CD14-positive monocyte (primary cell): ENCODE measurements at regions not wholly inside any gene's neighbourhood (a gene's known extent, or its start where the extent isn't known, plus 50 kb on each side); places are given as distances from the start of the nearest gene placed in this dataset.
A peak's percentile ranks its signal among the peaks of the same experiment; 100 is the strongest.

ENCODE experiments used
- DNase-seq, 3 donors: peaks; one replicate each; pipeline ENCODE4 v3.0.0-alpha.2; 2011 to 2022
- H2AFZ ChIP-seq: 2 replicates; pipeline ENCODE4 v1.6.0; 2012; ENCODE audit warnings: mild to moderate bottlenecking, low read depth, low read length, inconsistent platforms; ENCODE audit not compliant: insufficient read depth, poor library complexity, severe bottlenecking
- H3K27ac ChIP-seq, 2 donors: 1 replicate in 1 of 2; 2 replicates in 1 of 2; pipeline ENCODE4 v1.5.1; 2012 to 2013; ENCODE audit warnings: low read length in 2 of 2, control low read depth in 1 of 2, inconsistent platforms in 1 of 2, low read depth in 1 of 2, mild to moderate bottlenecking in 1 of 2
- H3K27me3 ChIP-seq, 2 donors: one replicate each; pipeline versions ENCODE4 v1.6.0 to v1.6.1; 2011 to 2013; ENCODE audit warnings: low read length in 2 of 2; ENCODE audit not compliant: control insufficient read depth in 2 of 2, insufficient read depth in 2 of 2
- H3K36me3 ChIP-seq, 2 donors: replicated peaks in 1 of 2; 1 replicate in 1 of 2; 2 replicates in 1 of 2; pipeline versions ENCODE4 v1.5.1 to v1.6.1; 2012 to 2013; ENCODE audit warnings: low read length in 2 of 2, control low read depth in 1 of 2, inconsistent platforms in 1 of 2, mild to moderate bottlenecking in 1 of 2; ENCODE audit not compliant: insufficient read depth in 2 of 2, control insufficient read depth in 1 of 2
- H3K4me1 ChIP-seq, 2 donors: 1 replicate in 1 of 2; 2 replicates in 1 of 2; pipeline versions ENCODE4 v1.5.1 to v1.6.1; 2012 to 2013; ENCODE audit warnings: low read length in 2 of 2, control low read depth in 1 of 2, inconsistent platforms in 1 of 2, mild to moderate bottlenecking in 1 of 2, moderate library complexity in 1 of 2; ENCODE audit not compliant: insufficient read depth in 2 of 2, control insufficient read depth in 1 of 2
- H3K4me2 ChIP-seq: replicated peaks from 2 replicates; pipeline ENCODE3; 2012; ENCODE audit warnings: low read length, moderate library complexity, mild to moderate bottlenecking; ENCODE audit not compliant: poor library complexity, severe bottlenecking; ENCODE audit errors: extremely low read depth
- H3K4me3 ChIP-seq, 3 experiments: fragments of 200-600 bp in 1 of 3; sonication (generic) in 1 of 3; replicated peaks in 1 of 3; 1 replicate in 2 of 3; 2 replicates in 1 of 3; pipeline ENCODE4 v1.5.1; 2011 to 2013; ENCODE audit warnings: low read length in 3 of 3, mild to moderate bottlenecking in 3 of 3, control low read depth in 2 of 3, low read depth in 2 of 3, inconsistent platforms in 1 of 3, moderate library complexity in 1 of 3
- H3K79me2 ChIP-seq: 2 replicates; pipeline ENCODE4 v1.6.0; 2012; ENCODE audit warnings: mild to moderate bottlenecking, control low read depth, inconsistent platforms, low read length, moderate library complexity; ENCODE audit not compliant: insufficient read depth
- H3K9ac ChIP-seq: 2 replicates; pipeline ENCODE4 v1.6.0; 2017; ENCODE audit warnings: low read length, mild to moderate bottlenecking; ENCODE audit not compliant: insufficient read depth, poor library complexity, severe bottlenecking
- H3K9me3 ChIP-seq, 2 donors: replicated peaks in 1 of 2; 1 replicate in 1 of 2; 2 replicates in 1 of 2; pipeline versions ENCODE4 v1.5.1 to v1.6.1; 2012 to 2013; ENCODE audit warnings: low read length in 2 of 2, control low read depth in 1 of 2; ENCODE audit not compliant: control insufficient read depth in 1 of 2, insufficient read depth in 1 of 2
- H4K20me1 ChIP-seq: 2 replicates; pipeline ENCODE4 v1.6.0; 2012; ENCODE audit warnings: mild to moderate bottlenecking, low read length, control low read depth, moderate library complexity; ENCODE audit not compliant: insufficient read depth
- H3K27ac Mint-ChIP-seq, 7 donors: one replicate each; pipeline ENCODE4 v1.8.0; 2020; ENCODE audit warnings: mild to moderate bottlenecking in 7 of 7, mixed read lengths in 7 of 7, moderate library complexity in 6 of 7, inconsistent platforms in 2 of 7
- H3K27me3 Mint-ChIP-seq, 3 donors: one replicate each; pipeline ENCODE4 v1.8.0; 2021 to 2022; ENCODE audit warnings: low read depth in 3 of 3, mild to moderate bottlenecking in 3 of 3, mixed read lengths in 3 of 3, moderate library complexity in 3 of 3, inconsistent platforms in 1 of 3
- H3K36me3 Mint-ChIP-seq, 2 donors: one replicate each; pipeline ENCODE4 v1.8.0; 2020; ENCODE audit warnings: mixed read lengths in 2 of 2, inconsistent platforms in 1 of 2, mild to moderate bottlenecking in 1 of 2
- H3K4me1 Mint-ChIP-seq: one replicate; pipeline ENCODE4 v1.8.0; 2020; ENCODE audit warnings: mild to moderate bottlenecking, mixed read lengths
- H3K4me3 Mint-ChIP-seq, 2 donors: one replicate each; pipeline ENCODE4 v1.8.0; 2020; ENCODE audit warnings: mild to moderate bottlenecking in 2 of 2, mixed read lengths in 2 of 2, moderate library complexity in 1 of 2
- H3K9me3 Mint-ChIP-seq, 7 donors: one replicate each; pipeline ENCODE4 v1.8.0; 2020 to 2022; ENCODE audit warnings: mixed read lengths in 7 of 7, mild to moderate bottlenecking in 6 of 7, moderate library complexity in 6 of 7, inconsistent platforms in 2 of 7
- WGBS: methylation state at CpG from one replicate; pipeline ENCODE4 v1.1.5; 2013; ENCODE audit warnings: missing lambda C conversion rate; ENCODE audit not compliant: insufficient coverage; 5-methylcytosine and 5-hydroxymethylcytosine counted together
- intact Hi-C, 2 donors: fragments of 100-400 bp; cut with micrococcal nuclease; formaldehyde crosslinking; loops; one replicate each; pipeline versions ENCODE4 v1.15.0 to v1.15.1; 2023
- TF ChIP-seq, protein P1 (sequence below): fragments of 200-600 bp; IDR thresholded peaks from one replicate; pipeline ENCODE4 v1.8.0; 2022; ENCODE audit warnings: antibody characterized with exemption, mild to moderate bottlenecking

GRCh38 chr19:31600731-31601295 is 251.6 kb upstream of the TSHZ3 start:
- peaks cover 0 to 5% (median 2%) of the 10 kb centered on the region in 7 donors for H3K9me3 Mint-ChIP-seq
- H3K27ac Mint-ChIP-seq, result peak overlapping the region in 1 of 7 donors; percentile 9
- 93% methylated on average over 4 of the region's 11 CpGs for WGBS
- Histone ChIP-seq H3K27me3 (no peaks in the 10 kb centered on the region), H3K79me2 (no peaks in the 10 kb centered on the region), H3K4me1 (no peaks in the 10 kb centered on the region), H3K27ac (no peak overlapping the region), H3K9ac (no peak overlapping the region), H3K36me3 (no peaks in the 10 kb centered on the region), H3K4me3 (no peak overlapping the region), H4K20me1 (no peaks in the 10 kb centered on the region), H2AFZ (no peak overlapping the region), H3K9me3 (no peaks in the 10 kb centered on the region), H3K4me2 (no peak overlapping the region)
- peaks cover 0 to 5% (median 4%) of the 10 kb centered on the region in 3 donors for H3K27me3 Mint-ChIP-seq
- H3K36me3 Mint-ChIP-seq, result no peaks in the 10 kb centered on the region
- DNase-seq, result no peak
- H3K4me3 Mint-ChIP-seq, result no peak overlapping the region
- TF ChIP-seq, protein P1, sequence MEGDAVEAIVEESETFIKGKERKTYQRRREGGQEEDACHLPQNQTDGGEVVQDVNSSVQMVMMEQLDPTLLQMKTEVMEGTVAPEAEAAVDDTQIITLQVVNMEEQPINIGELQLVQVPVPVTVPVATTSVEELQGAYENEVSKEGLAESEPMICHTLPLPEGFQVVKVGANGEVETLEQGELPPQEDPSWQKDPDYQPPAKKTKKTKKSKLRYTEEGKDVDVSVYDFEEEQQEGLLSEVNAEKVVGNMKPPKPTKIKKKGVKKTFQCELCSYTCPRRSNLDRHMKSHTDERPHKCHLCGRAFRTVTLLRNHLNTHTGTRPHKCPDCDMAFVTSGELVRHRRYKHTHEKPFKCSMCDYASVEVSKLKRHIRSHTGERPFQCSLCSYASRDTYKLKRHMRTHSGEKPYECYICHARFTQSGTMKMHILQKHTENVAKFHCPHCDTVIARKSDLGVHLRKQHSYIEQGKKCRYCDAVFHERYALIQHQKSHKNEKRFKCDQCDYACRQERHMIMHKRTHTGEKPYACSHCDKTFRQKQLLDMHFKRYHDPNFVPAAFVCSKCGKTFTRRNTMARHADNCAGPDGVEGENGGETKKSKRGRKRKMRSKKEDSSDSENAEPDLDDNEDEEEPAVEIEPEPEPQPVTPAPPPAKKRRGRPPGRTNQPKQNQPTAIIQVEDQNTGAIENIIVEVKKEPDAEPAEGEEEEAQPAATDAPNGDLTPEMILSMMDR, result no peak
- intact Hi-C loops, result no loop called here
- no peaks in the 10 kb centered on the region for H3K4me1 Mint-ChIP-seq

DNA sequence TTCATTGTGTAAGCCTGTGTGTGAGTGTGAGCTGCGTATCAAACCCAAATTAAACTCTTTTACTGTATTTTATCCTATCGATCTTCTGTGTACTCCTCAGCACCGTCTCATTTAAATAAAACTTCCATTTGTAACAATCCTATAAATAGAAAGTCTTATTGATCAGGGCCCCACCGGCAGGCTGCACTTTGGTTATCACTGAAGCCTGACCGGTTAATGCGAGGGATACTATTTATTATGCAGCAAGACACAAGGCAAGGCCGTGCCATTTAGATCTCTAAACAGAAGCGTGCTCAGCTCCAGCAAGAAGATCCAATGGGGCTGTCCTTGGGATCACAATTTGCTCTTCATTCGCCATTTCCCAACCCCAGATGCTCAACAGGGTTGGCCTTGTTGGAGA is 252.6 kb upstream of the TSHZ3 start:
- peaks cover 0 to 4% (median 4%) of the 10 kb centered on the region in 3 donors for H3K27me3 Mint-ChIP-seq
- no peak overlapping the region for H3K4me2 ChIP-seq
- H3K9me3 Mint-ChIP-seq, result peaks cover 0 to 5% (median 2%) of the 10 kb centered on the region in 7 donors
- H2AFZ ChIP-seq, result no peak overlapping the region
- H3K27ac Mint-ChIP-seq, result no peak overlapping the region
- H3K79me2 ChIP-seq, result no peaks in the 10 kb centered on the region
- no peak overlapping the region for H3K27ac ChIP-seq
- H3K9me3 ChIP-seq, result no peaks in the 10 kb centered on the region
- no peak for DNase-seq
- H3K36me3 Mint-ChIP-seq, result no peaks in the 10 kb centered on the region
- TF ChIP-seq, protein P1, result no peak
- H3K4me3 Mint-ChIP-seq, result no peak overlapping the region
- no peaks in the 10 kb centered on the region for H3K36me3 ChIP-seq
- no peaks in the 10 kb centered on the region for H3K4me1 Mint-ChIP-seq
- no peak overlapping the region for H3K4me3 ChIP-seq
- no peaks in the 10 kb centered on the region for H3K27me3 ChIP-seq
- no peaks in the 10 kb centered on the region for H3K4me1 ChIP-seq
- H4K20me1 ChIP-seq, result no peaks in the 10 kb centered on the region
- WGBS, result 87% methylated on average over 7 of the region's 9 CpGs
- H3K9ac ChIP-seq, result no peak overlapping the region
- intact Hi-C loops, result no loop called here
